ENCODE measurements at regions not wholly inside any gene's neighbourhood (a gene's known extent, or its start where the extent isn't known, plus 50 kb on each side); places are given as distances from the start of the nearest gene placed in this dataset.

GRCh38 chr6:155964544-155964943 is 508.9 kb upstream of the NOX3 start:
- TF ChIP-seq POLR2A (IDR thresholded peaks at IDR 0.05), result no peak
- no peak for TF ChIP-seq EP300 (IDR thresholded peaks at IDR 0.05)
- no peak for TF ChIP-seq CTCF (IDR thresholded peaks at IDR 0.05)
- WGBS, 3 donors, result 53 to 64% (median 58%) methylated on average over 2 of the region's 2 CpGs
- Histone ChIP-seq H3K4me1 (ENCODE audit: insufficient read depth) (no peaks in the 10 kb centered on the region), H3K36me3 (no peaks in the 10 kb centered on the region), H3K27ac (no peak overlapping the region), H3K27me3 (no peaks in the 10 kb centered on the region), H3K9me3 (no peaks in the 10 kb centered on the region), H3K4me3 (no peak overlapping the region)
- intact Hi-C loops (cut with DNase I), result no loop called here
- DNase-seq, result no peak

GRCh38 chr6:155962276-155962675 is 506.6 kb upstream of the NOX3 start:
- Histone ChIP-seq H3K4me3 (no peak overlapping the region), H3K9me3 (no peaks in the 10 kb centered on the region), H3K36me3 (no peaks in the 10 kb centered on the region), H3K27ac (no peak overlapping the region), H3K4me1 (ENCODE audit: insufficient read depth) (no peaks in the 10 kb centered on the region), H3K27me3 (no peaks in the 10 kb centered on the region)
- WGBS, 3 donors, result 85 to 100% (median 92%) methylated on average over 1 of the region's 1 CpG
- intact Hi-C loops (cut with DNase I), result no loop called here
- TF ChIP-seq CTCF (IDR thresholded peaks at IDR 0.05), result no peak
- TF ChIP-seq POLR2A (IDR thresholded peaks at IDR 0.05), result no peak
- TF ChIP-seq EP300 (IDR thresholded peaks at IDR 0.05), result no peak
- no peak for DNase-seq

GRCh38 chr6:155959898-155960495 is 504.4 kb upstream of the NOX3 start:
- intact Hi-C loops (cut with DNase I), result no loop called here
- Histone ChIP-seq H3K36me3 (no peaks in the 10 kb centered on the region), H3K4me3 (no peak overlapping the region), H3K27me3 (no peaks in the 10 kb centered on the region), H3K4me1 (ENCODE audit: insufficient read depth) (no peaks in the 10 kb centered on the region), H3K27ac (no peak overlapping the region), H3K9me3 (no peaks in the 10 kb centered on the region)
- WGBS, 3 donors, result 92 to 95% (median 95%) methylated on average over 6 of the region's 6 CpGs
- DNase-seq, result no peak
- TF ChIP-seq POLR2A (IDR thresholded peaks at IDR 0.05) (no peak), EP300 (IDR thresholded peaks at IDR 0.05) (no peak), CTCF (IDR thresholded peaks at IDR 0.05) (no peak)

GRCh38 chr6:155958550-155958949 is 502.9 kb upstream of the NOX3 start:
- Histone ChIP-seq H3K27me3 (no peaks in the 10 kb centered on the region), H3K27ac (no peak overlapping the region), H3K4me3 (no peak overlapping the region), H3K9me3 (no peaks in the 10 kb centered on the region), H3K36me3 (no peaks in the 10 kb centered on the region), H3K4me1 (ENCODE audit: insufficient read depth) (no peaks in the 10 kb centered on the region)
- no peak for DNase-seq
- TF ChIP-seq EP300 (IDR thresholded peaks at IDR 0.05) (no peak), CTCF (IDR thresholded peaks at IDR 0.05) (no peak)
- intact Hi-C loops (cut with DNase I), result no loop called here
- WGBS, 3 donors, result 70 to 88% (median 78%) methylated on average over 2 of the region's 2 CpGs
